OCI-LY3 (cell line): ENCODE measurements at regions not wholly inside any gene's neighbourhood (a gene's known extent, or its start where the extent isn't known, plus 50 kb on each side); places are given as distances from the start of the nearest gene placed in this dataset.

Experiments used
- CTCF ChIP-seq: fragments of 200-600, 300-600 bp; sonication (generic); IDR thresholded peaks from 2 replicates; pipeline ENCODE4 v1.5.1; 2014; ENCODE audit warnings: antibody characterized with exemption, low read length, low read depth
- EZH2phosphoT487 ChIP-seq: fragments of 200-600 bp; shearing (Covaris generic); IDR thresholded peaks from 2 replicates; pipeline ENCODE4 v1.6.1; 2018; ENCODE audit warnings: antibody characterized with exemption, mixed run types, low read depth

- TF ChIP-seq CTCF (no peak), EZH2phosphoT487 (no peak)
Observed at GRCh38 chr7:46109437-46109836, 188.4 kb upstream of the IGFBP3 start.
